HCT116 (cell line): ENCODE measurements at regions not wholly inside any gene's neighbourhood (a gene's known extent, or its start where the extent isn't known, plus 50 kb on each side); places are given as distances from the start of the nearest gene placed in this dataset.

ENCODE experiments used
- ATAC-seq: fragments of 200-7000 bp; cut with Tn5 transposase; 2 replicates; pipeline ENCODE4 v1.9.1; 2020; ENCODE audit warnings: mild to moderate bottlenecking, moderate library complexity
- BruUV-seq: library from RNA; stranded (reverse); fragments of 400-500 nt; replicated peaks from 2 replicates; lab custom pipeline; 2021; lab: Mats Ljungman, UMichigan
- CTCF ChIA-PET: fragments of 300-600 bp; sonication (Branson Sonifier 250); formaldehyde crosslinking; loops from one replicate; lab custom pipeline; 2021; ENCODE audit warnings: antibody characterized with exemption; lab: Charles Lee
- POLR2A ChIA-PET: fragments of 300-600, 350-600 bp; sonication (Branson Sonifier 250); formaldehyde crosslinking; loops from one replicate; lab custom pipeline; 2021; ENCODE audit warnings: antibody characterized with exemption; lab: Charles Lee
- RAD21 ChIA-PET, 2 experiments: fragments of 300-600 bp; sonication (Branson Sonifier 250); formaldehyde crosslinking; loops; one replicate each; lab custom pipeline; 2023; ENCODE audit warnings: low total read pairs in 2 of 2; ENCODE audit not compliant: uncharacterized antibody in 2 of 2, unreplicated experiment in 2 of 2, low non-redundant PET in 1 of 2; lab: Charles Lee
- DNase-seq: peaks from one replicate; pipeline ENCODE4 v3.0.0-alpha.2; 2010; ENCODE audit warnings: low read depth, low spot score
- H2AFZ ChIP-seq: fragments of 200-600 bp; shearing (Covaris generic), sonication (generic); 2 replicates; pipeline ENCODE4 v1.6.1; 2017; ENCODE audit warnings: low read depth, mixed run types, mixed read lengths, antibody characterized with exemption, low read length; ENCODE audit not compliant: poor library complexity, severe bottlenecking
- H3K27ac ChIP-seq: 2 replicates; pipeline ENCODE4 v1.5.1; 2012; ENCODE audit warnings: low read depth, low read length
- H3K27me3 ChIP-seq: fragments of 200-600 bp; sonication (generic); 2 replicates; pipeline ENCODE4 v1.6.1; 2016; ENCODE audit warnings: mixed run types, low read length, mixed read lengths; ENCODE audit not compliant: insufficient read depth
- H3K36me3 ChIP-seq, 2 experiments: fragments of 200-500 bp in 1 of 2; fragments of 200-600 bp in 1 of 2; sonication (Bioruptor generic) in 1 of 2; sonication (generic) in 1 of 2; 2 replicates each; pipeline versions ENCODE4 v1.5.1 to v1.6.1; 2014 to 2016; ENCODE audit warnings: low read length in 2 of 2, inconsistent platforms in 1 of 2, mixed read lengths in 1 of 2, mixed run types in 1 of 2; ENCODE audit not compliant: insufficient read depth in 2 of 2, control insufficient read depth in 1 of 2
- H3K4me1 ChIP-seq, 2 experiments: fragments of 200-600 bp in 1 of 2; sonication (generic) in 1 of 2; 2 replicates each; pipeline versions ENCODE4 v1.5.1 to v1.6.1; 2012 to 2017; ENCODE audit warnings: low read length in 2 of 2, inconsistent platforms in 1 of 2, mild to moderate bottlenecking in 1 of 2, mixed read lengths in 1 of 2, mixed run types in 1 of 2, moderate library complexity in 1 of 2; ENCODE audit not compliant: insufficient read depth in 2 of 2, control insufficient read depth in 1 of 2
- H3K4me2 ChIP-seq: fragments of 200-600 bp; sonication (generic); 2 replicates; pipeline ENCODE4 v1.6.1; 2017; ENCODE audit warnings: mixed run types, low read length, mixed read lengths
- H3K4me3 ChIP-seq, 2 experiments: fragments of 200-600 bp in 1 of 2; sonication (generic) in 1 of 2; replicated peaks in 1 of 2; 2 replicates each; pipeline ENCODE4 v1.5.1; 2011 to 2016; ENCODE audit warnings: low read length in 2 of 2, control low read depth in 1 of 2, low read depth in 1 of 2, mild to moderate bottlenecking in 1 of 2, mixed read lengths in 1 of 2, mixed run types in 1 of 2
- H3K79me2 ChIP-seq: fragments of 200-600 bp; sonication (generic); 2 replicates; pipeline ENCODE4 v1.6.1; 2017; ENCODE audit warnings: mild to moderate bottlenecking, mixed run types, low read length, moderate library complexity, mixed read lengths; ENCODE audit not compliant: insufficient read depth
- H3K9ac ChIP-seq: fragments of 200-600 bp; sonication (generic); 2 replicates; pipeline ENCODE4 v1.6.1; 2016; ENCODE audit warnings: low read length, mixed read lengths
- H3K9me2 ChIP-seq: fragments of 200-600 bp; sonication (generic), shearing (Covaris generic); 2 replicates; pipeline ENCODE4 v1.6.1; 2017; ENCODE audit warnings: mixed run types, mild to moderate bottlenecking, moderate library complexity; ENCODE audit not compliant: insufficient read depth
- H3K9me3 ChIP-seq, 2 experiments: fragments of 200-500 bp in 1 of 2; fragments of 200-600 bp in 1 of 2; sonication (Bioruptor generic) in 1 of 2; sonication (generic) in 1 of 2; 2 replicates each; pipeline ENCODE4 v1.6.1; 2014 to 2017; ENCODE audit warnings: low read length in 2 of 2, mixed read lengths in 2 of 2, inconsistent platforms in 1 of 2, low read depth in 1 of 2, mild to moderate bottlenecking in 1 of 2, mixed run types in 1 of 2, moderate library complexity in 1 of 2; ENCODE audit not compliant: control insufficient read depth in 1 of 2, insufficient read depth in 1 of 2
- H4K20me1 ChIP-seq: fragments of 200-600 bp; sonication (generic), shearing (Covaris generic); 2 replicates; pipeline ENCODE4 v1.6.1; 2017; ENCODE audit warnings: mixed run types, mild to moderate bottlenecking, moderate library complexity; ENCODE audit not compliant: insufficient read depth
- ATF3 ChIP-seq: IDR thresholded peaks from 2 replicates; pipeline ENCODE4 v1.6.1; 2012
- CBX3 ChIP-seq: IDR thresholded peaks from 2 replicates; pipeline ENCODE4 v1.6.1; 2012; ENCODE audit warnings: low read depth
- CEBPB ChIP-seq: IDR thresholded peaks from 2 replicates; pipeline ENCODE4 v1.6.1; 2012; ENCODE audit warnings: low read depth
- EGR1 ChIP-seq: IDR thresholded peaks from 2 replicates; pipeline ENCODE4 v1.6.1; 2012; ENCODE audit warnings: low read depth
- ELF1 ChIP-seq: IDR thresholded peaks from 2 replicates; pipeline ENCODE4 v1.6.1; 2012; ENCODE audit warnings: low read depth, borderline replicate concordance
- EZH2phosphoT487 ChIP-seq: fragments of 200-600 bp; IDR thresholded peaks from 2 replicates; pipeline ENCODE4 v1.6.1; 2018; ENCODE audit warnings: antibody characterized with exemption, borderline replicate concordance
- JUND ChIP-seq: IDR thresholded peaks from 2 replicates; pipeline ENCODE4 v1.6.1; 2012
- MAX ChIP-seq: IDR thresholded peaks from 2 replicates; pipeline ENCODE4 v1.6.1; 2012
- POLR2A ChIP-seq: IDR thresholded peaks from 2 replicates; pipeline ENCODE4 v1.7.0; 2011; ENCODE audit warnings: borderline replicate concordance; ENCODE audit not compliant: insufficient read depth, insufficient read length; ENCODE audit errors: extremely low read depth
- POLR2AphosphoS5 ChIP-seq: IDR thresholded peaks from 2 replicates; pipeline ENCODE4 v1.6.1; 2011; ENCODE audit warnings: mild to moderate bottlenecking, low read depth, low read length, moderate library complexity
- RAD21 ChIP-seq: IDR thresholded peaks from 2 replicates; pipeline ENCODE4 v1.6.1; 2012; ENCODE audit warnings: low read depth, mild to moderate bottlenecking
- REST ChIP-seq: IDR thresholded peaks from 2 replicates; pipeline ENCODE4 v1.6.1; 2012; ENCODE audit warnings: low read depth
- SIN3A ChIP-seq: IDR thresholded peaks from 2 replicates; pipeline ENCODE4 v1.6.1; 2012; ENCODE audit warnings: low read depth
- SP1 ChIP-seq: IDR thresholded peaks from 2 replicates; pipeline ENCODE4 v1.6.1; 2012; ENCODE audit warnings: low read depth
- SRF ChIP-seq: IDR thresholded peaks from 2 replicates; pipeline ENCODE4 v1.6.1; 2012; ENCODE audit warnings: low read depth
- TCF7L2 ChIP-seq: IDR thresholded peaks from 2 replicates; pipeline ENCODE4 v1.7.0; 2011; ENCODE audit warnings: borderline replicate concordance, inconsistent platforms; ENCODE audit not compliant: insufficient read depth, insufficient read length; ENCODE audit errors: extremely low read depth
- YY1 ChIP-seq: IDR thresholded peaks from 2 replicates; pipeline ENCODE4 v1.6.1; 2011; ENCODE audit warnings: low read length, low read depth, moderate library complexity, mild to moderate bottlenecking; ENCODE audit not compliant: insufficient replicate concordance; ENCODE audit errors: extremely low read depth
- intact Hi-C: fragments of 100-400 bp; cut with micrococcal nuclease; formaldehyde crosslinking; loops from 2 replicates; pipeline ENCODE4 v1.10.0; 2022
- TF ChIP-seq, protein P1 (sequence below), 3 experiments: fragments of 200-600 bp in 1 of 3; sonication (generic) in 1 of 3; IDR thresholded peaks in 2 of 3; conservative IDR thresholded peaks in 1 of 3; 2 replicates each; pipeline ENCODE4 v1.5.1; 2012 to 2017; ENCODE audit warnings: low read depth in 2 of 3, low read length in 2 of 3, antibody characterized with exemption in 1 of 3, borderline replicate concordance in 1 of 3, control low read depth in 1 of 3, mild to moderate bottlenecking in 1 of 3, mixed read lengths in 1 of 3, mixed run types in 1 of 3, moderate library complexity in 1 of 3; ENCODE audit not compliant: insufficient read depth in 1 of 3

DNA sequence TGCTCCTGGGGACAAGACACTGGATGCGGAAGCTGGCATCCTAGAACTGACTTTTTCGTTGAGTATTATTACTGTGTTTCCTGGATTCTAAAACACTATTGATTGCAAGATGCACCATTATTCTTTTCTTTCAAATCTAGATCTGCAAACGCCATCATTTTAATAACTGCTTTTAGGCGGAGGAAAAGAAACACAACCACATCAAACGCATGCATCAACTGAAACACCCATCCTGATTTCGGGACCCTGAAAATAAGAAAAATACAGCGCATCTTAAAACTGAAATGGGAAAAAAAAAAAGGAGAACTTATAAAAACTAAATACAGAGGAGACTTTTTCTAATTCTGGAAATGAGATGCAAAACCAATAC lies 103.7 kb upstream of the MAX start:
- TF ChIP-seq CEBPB (no peak), RAD21 (no peak), POLR2A (no peak), EZH2phosphoT487 (no peak), YY1 (no peak), POLR2AphosphoS5 (no peak), ELF1 (no peak), JUND (no peak), ATF3 (no peak), SRF (no peak), EGR1 (no peak), TCF7L2 (no peak), SIN3A (no peak), MAX (no peak), SP1 (no peak), REST (no peak), CBX3 (no peak)
- TF ChIP-seq, protein P1, sequence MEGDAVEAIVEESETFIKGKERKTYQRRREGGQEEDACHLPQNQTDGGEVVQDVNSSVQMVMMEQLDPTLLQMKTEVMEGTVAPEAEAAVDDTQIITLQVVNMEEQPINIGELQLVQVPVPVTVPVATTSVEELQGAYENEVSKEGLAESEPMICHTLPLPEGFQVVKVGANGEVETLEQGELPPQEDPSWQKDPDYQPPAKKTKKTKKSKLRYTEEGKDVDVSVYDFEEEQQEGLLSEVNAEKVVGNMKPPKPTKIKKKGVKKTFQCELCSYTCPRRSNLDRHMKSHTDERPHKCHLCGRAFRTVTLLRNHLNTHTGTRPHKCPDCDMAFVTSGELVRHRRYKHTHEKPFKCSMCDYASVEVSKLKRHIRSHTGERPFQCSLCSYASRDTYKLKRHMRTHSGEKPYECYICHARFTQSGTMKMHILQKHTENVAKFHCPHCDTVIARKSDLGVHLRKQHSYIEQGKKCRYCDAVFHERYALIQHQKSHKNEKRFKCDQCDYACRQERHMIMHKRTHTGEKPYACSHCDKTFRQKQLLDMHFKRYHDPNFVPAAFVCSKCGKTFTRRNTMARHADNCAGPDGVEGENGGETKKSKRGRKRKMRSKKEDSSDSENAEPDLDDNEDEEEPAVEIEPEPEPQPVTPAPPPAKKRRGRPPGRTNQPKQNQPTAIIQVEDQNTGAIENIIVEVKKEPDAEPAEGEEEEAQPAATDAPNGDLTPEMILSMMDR (IDR thresholded peaks at IDR 0.05 in 2 of 3, conservative IDR thresholded peaks at IDR 0.05 in 1 of 3; ENCODE audit: borderline replicate concordance in 1 of 3, insufficient read depth in 1 of 3, low read depth in 2 of 3, low read length in 2 of 3), result no peak
- CTCF ChIA-PET, result no interaction called here
- Histone ChIP-seq H3K36me3 (no peaks in the 10 kb centered on the region), H3K9ac (no peak overlapping the region), H3K9me3 (no peaks in the 10 kb centered on the region), H3K9me2 (no peaks in the 10 kb centered on the region), H4K20me1 (no peaks in the 10 kb centered on the region), H3K27me3 (no peaks in the 10 kb centered on the region), H3K79me2 (no peaks in the 10 kb centered on the region), H3K4me2 (no peak overlapping the region), H3K27ac (no peak overlapping the region), H3K4me1 (peaks cover 0 to 3% of the 10 kb centered on the region in 2 experiments; a peak in 3 of 4 replicates), H2AFZ (no peak overlapping the region), H3K4me3 (no peak overlapping the region)
- intact Hi-C loops, result no loop called here
- DNase-seq, result no peak
- RAD21 ChIA-PET, result no interaction called here
- POLR2A ChIA-PET, result no interaction called here
- ATAC-seq, result no peak
- BruUV-seq, result no TSS peak
